Endothelial cell of umbilical vein (primary cell): ENCODE measurements at regions not wholly inside any gene's neighbourhood (a gene's known extent, or its start where the extent isn't known, plus 50 kb on each side); places are given as distances from the start of the nearest gene placed in this dataset.

Experiments used
- BruUV-seq: library from RNA; stranded (reverse); fragments of 400-500 nt; replicated peaks from 2 replicates; lab custom pipeline; 2021; lab: Mats Ljungman, UMichigan
- CTCF ChIA-PET: fragments of 300-600, 350-600 bp; sonication (Branson Sonifier 250); formaldehyde crosslinking; loops from one replicate; lab custom pipeline; 2021; ENCODE audit warnings: antibody characterized with exemption, inconsistent platforms; lab: Charles Lee
- POLR2A ChIA-PET: fragments of 300-600, 350-600 bp; sonication (Branson Sonifier 250); formaldehyde crosslinking; loops from one replicate; lab custom pipeline; 2021; ENCODE audit warnings: antibody characterized with exemption, inconsistent platforms; lab: Charles Lee
- DNase-seq: peaks from one replicate; pipeline ENCODE4 v3.0.0-alpha.2; 2011; ENCODE audit warnings: low read depth, low spot score
- FAIRE-seq: peaks from 2 replicates; lab custom pipeline; 2011; peaks lifted over from hg19 to GRCh38; lab: Jason Lieb, UNC
- H2AFZ ChIP-seq: 2 replicates; pipeline ENCODE4 v1.6.0; 2012; ENCODE audit warnings: low read depth, low read length, control low read depth, inconsistent platforms
- H3K27ac ChIP-seq: 2 replicates; pipeline ENCODE4 v1.5.1; 2011; ENCODE audit warnings: low read depth, mild to moderate bottlenecking, control low read depth, low read length, moderate library complexity; ENCODE audit not compliant: insufficient read depth
- H3K27me3 ChIP-seq, 2 experiments: 2 replicates each; pipeline versions ENCODE4 v1.6.0 to v1.6.1; 2011; ENCODE audit warnings: low read length in 2 of 2, mixed read lengths in 1 of 2; ENCODE audit not compliant: control insufficient read depth in 2 of 2, insufficient read depth in 2 of 2
- H3K36me3 ChIP-seq, 2 experiments: 2 replicates in 1 of 2; 3 replicates in 1 of 2; pipeline ENCODE4 v1.5.1; 2011; ENCODE audit warnings: low read length in 2 of 2, mild to moderate bottlenecking in 1 of 2, moderate library complexity in 1 of 2; ENCODE audit not compliant: control insufficient read depth in 2 of 2, insufficient read depth in 2 of 2; ENCODE audit errors: extremely low read depth in 1 of 2
- H3K4me1 ChIP-seq: 3 replicates; pipeline ENCODE4 v1.5.1; 2011; ENCODE audit warnings: mild to moderate bottlenecking, low read length; ENCODE audit not compliant: control insufficient read depth, insufficient read depth; ENCODE audit errors: extremely low read depth
- H3K4me2 ChIP-seq: 2 replicates; pipeline ENCODE4 v1.6.1; 2011; ENCODE audit warnings: low read length, control low read depth, mixed read lengths; ENCODE audit not compliant: insufficient read depth
- H3K4me3 ChIP-seq, 3 experiments: fragments of 200-600 bp in 1 of 3; sonication (generic), shearing (Covaris generic) in 1 of 3; replicated peaks in 1 of 3; 2 replicates each; pipeline ENCODE4 v1.5.1; 2011 to 2016; ENCODE audit warnings: control low read depth in 3 of 3, low read length in 3 of 3, mild to moderate bottlenecking in 2 of 3, inconsistent platforms in 1 of 3, low read depth in 1 of 3, moderate library complexity in 1 of 3; ENCODE audit not compliant: insufficient read depth in 1 of 3
- H3K79me2 ChIP-seq: 2 replicates; pipeline ENCODE4 v1.6.0; 2012; ENCODE audit warnings: low read length, inconsistent platforms; ENCODE audit not compliant: control insufficient read depth, insufficient read depth
- H3K9ac ChIP-seq: replicated peaks from 2 replicates; pipeline ENCODE3; 2011; ENCODE audit warnings: low read length, control low read depth; ENCODE audit not compliant: insufficient read depth; ENCODE audit errors: extremely low read depth
- H3K9me1 ChIP-seq: replicated peaks from 3 replicates; pipeline ENCODE4 v1.6.0; 2011; ENCODE audit warnings: mild to moderate bottlenecking, low read length; ENCODE audit not compliant: control insufficient read depth, insufficient read depth; ENCODE audit errors: extremely low read depth
- H3K9me3 ChIP-seq: replicated peaks from 2 replicates; pipeline ENCODE4 v1.5.1; 2012; ENCODE audit warnings: low read length, inconsistent platforms; ENCODE audit not compliant: control insufficient read depth, insufficient read depth
- H4K20me1 ChIP-seq: replicated peaks from 2 replicates; pipeline ENCODE3; 2011; ENCODE audit warnings: mild to moderate bottlenecking, low read length; ENCODE audit not compliant: control insufficient read depth, insufficient read depth; ENCODE audit errors: extremely low read depth
- CTCF ChIP-seq, 2 donors: IDR thresholded peaks; 1 replicate in 1 of 2; 2 replicates in 1 of 2; pipeline ENCODE4 v1.5.1; 2011; ENCODE audit warnings: low read length in 2 of 2, mild to moderate bottlenecking in 2 of 2, moderate library complexity in 2 of 2, control low read depth in 1 of 2, inconsistent platforms in 1 of 2, low read depth in 1 of 2; ENCODE audit not compliant: insufficient read depth in 1 of 2; ENCODE audit errors: extremely low read depth in 1 of 2
- EZH2 ChIP-seq: IDR thresholded peaks from 2 replicates; pipeline ENCODE4 v1.6.1; 2012; ENCODE audit warnings: borderline replicate concordance, low read depth, mild to moderate bottlenecking, moderate library complexity, low read length, inconsistent platforms; ENCODE audit not compliant: severe bottlenecking
- FOS ChIP-seq: IDR thresholded peaks from 2 replicates; pipeline ENCODE4 v1.6.1; 2011; ENCODE audit warnings: mild to moderate bottlenecking, low read length, moderate library complexity, borderline replicate concordance; ENCODE audit not compliant: insufficient read depth
- GATA2 ChIP-seq: IDR thresholded peaks from 2 replicates; pipeline ENCODE4 v1.7.0; 2011; ENCODE audit warnings: low read depth, mild to moderate bottlenecking, moderate library complexity, mixed read lengths, low read length; ENCODE audit not compliant: insufficient read length, insufficient read depth
- JUN ChIP-seq: IDR thresholded peaks from 2 replicates; pipeline ENCODE4 v1.6.1; 2011; ENCODE audit warnings: borderline replicate concordance, low read depth; ENCODE audit not compliant: insufficient read length, insufficient read depth
- MAX ChIP-seq: IDR thresholded peaks from 2 replicates; pipeline ENCODE4 v1.6.1; 2011; ENCODE audit not compliant: insufficient read depth, insufficient read length
- MYC ChIP-seq: IDR thresholded peaks from one replicate; pipeline ENCODE4 v1.6.1; 2011; ENCODE audit warnings: mild to moderate bottlenecking, low read depth, low read length
- POLR2A ChIP-seq: IDR thresholded peaks from 2 replicates; pipeline ENCODE4 v1.6.1; 2012; ENCODE audit warnings: low read depth, mild to moderate bottlenecking, control low read depth, low read length
- POLR2AphosphoS5 ChIP-seq: IDR thresholded peaks from 2 replicates; pipeline ENCODE4 v1.6.1; 2012; ENCODE audit warnings: low read depth, mild to moderate bottlenecking, control low read depth, low read length, moderate library complexity; ENCODE audit not compliant: insufficient read depth
- dilution Hi-C: fragments of 300-500 bp; cut with MboI; formaldehyde crosslinking; loops from one replicate; pipeline ENCODE4 v1.15.0; 2019; ENCODE audit warnings: low sequenced_read_pairs; ENCODE audit not compliant: extremely low pct_ligation_motif_present
- intact Hi-C: fragments of 100-400 bp; cut with micrococcal nuclease; formaldehyde crosslinking; loops from one replicate; pipeline ENCODE4 v1.10.0; 2022

DNA sequence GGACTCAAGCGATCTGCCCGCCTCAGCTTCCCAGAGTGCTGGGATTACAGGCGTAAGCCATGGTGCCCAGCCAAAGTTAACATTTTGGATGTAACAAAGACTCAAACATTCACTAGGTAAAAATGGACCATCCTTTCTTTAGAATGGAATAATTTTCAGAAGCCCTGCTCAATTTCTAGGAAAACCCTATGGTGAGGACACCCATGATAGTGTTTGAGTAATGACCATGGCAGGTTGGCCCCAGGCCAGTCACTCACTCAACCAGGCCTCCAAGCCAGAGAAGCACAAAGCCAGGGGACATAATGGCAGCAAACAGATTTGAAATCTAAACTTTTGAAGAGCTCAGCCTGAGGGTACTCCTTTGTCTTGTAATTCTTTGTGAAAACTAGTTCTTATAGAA, 59.9 kb upstream of the GPR6 start:
- FAIRE-seq = no peak
- ChIA-PET CTCF (no interaction called here), POLR2A (no interaction called here)
- intact Hi-C loops (no loop called here), dilution Hi-C loops (no loop called here)
- H3K4me3 ChIP-seq = no peak overlapping the region
- H2AFZ ChIP-seq = no peak overlapping the region
- peaks cover 0 to 2% of the 10 kb centered on the region in 2 experiments for H3K27me3 ChIP-seq
- H3K9me3 ChIP-seq = no peaks in the 10 kb centered on the region
- no peaks in the 10 kb centered on the region for H3K36me3 ChIP-seq
- no peak for DNase-seq
- H3K9me1 ChIP-seq = no peaks in the 10 kb centered on the region
- no TSS peak for BruUV-seq
- no peak overlapping the region for H3K4me2 ChIP-seq
- H3K27ac ChIP-seq = no peak overlapping the region
- no peaks in the 10 kb centered on the region for H4K20me1 ChIP-seq
- H3K4me1 ChIP-seq = no peaks in the 10 kb centered on the region
- TF ChIP-seq MAX (no peak), POLR2A (no peak), CTCF (IDR thresholded peaks at IDR 0.05; ENCODE audit: extremely low read depth in 1 of 2, insufficient read depth in 1 of 2, low read depth in 1 of 2, low read length in 2 of 2) (no peak), MYC (no peak)
- no peak overlapping the region for H3K9ac ChIP-seq
- no peaks in the 10 kb centered on the region for H3K79me2 ChIP-seq

- intact Hi-C loops = no loop called here
- FAIRE-seq = no peak
- no peak overlapping the region for H3K4me3 ChIP-seq
- POLR2A ChIA-PET = no interaction called here
- no peak overlapping the region for H3K9ac ChIP-seq
- CTCF ChIA-PET = no interaction called here
- no peak overlapping the region for H3K4me2 ChIP-seq
- no peaks in the 10 kb centered on the region for H3K36me3 ChIP-seq
- no TSS peak for BruUV-seq
- H3K79me2 ChIP-seq = no peaks in the 10 kb centered on the region
- TF ChIP-seq EZH2 (no peak), GATA2 (no peak), FOS (no peak), POLR2AphosphoS5 (no peak), CTCF (IDR thresholded peaks at IDR 0.05; ENCODE audit: extremely low read depth in 1 of 2, insufficient read depth in 1 of 2, low read depth in 1 of 2, low read length in 2 of 2) (no peak), MYC (no peak), MAX (no peak), JUN (no peak), POLR2A (no peak)
- no peak overlapping the region for H2AFZ ChIP-seq
- H3K9me3 ChIP-seq = no peaks in the 10 kb centered on the region
- dilution Hi-C loops = no loop called here
- no peaks in the 10 kb centered on the region for H3K4me1 ChIP-seq
- no peak overlapping the region for H3K27ac ChIP-seq
- H3K27me3 ChIP-seq = peaks cover 0 to 2% of the 10 kb centered on the region in 2 experiments
- no peak for DNase-seq
- H3K9me1 ChIP-seq = no peaks in the 10 kb centered on the region
- H4K20me1 ChIP-seq = no peaks in the 10 kb centered on the region
Measured at GRCh38 chr6:109920911-109921310, 57.2 kb upstream of the GPR6 start.
